GM12878 (cell line): ENCODE measurements at regions not wholly inside any gene's neighbourhood (a gene's known extent, or its start where the extent isn't known, plus 50 kb on each side); places are given as distances from the start of the nearest gene placed in this dataset.

Experiments
- ATAC-seq: fragments of 200-7000 bp; cut with Tn5 transposase; 3 replicates; pipeline ENCODE4 v1.9.1; 2020; ENCODE audit warnings: mild to moderate bottlenecking, moderate library complexity
- BruUV-seq: library from RNA; stranded (reverse); fragments of 400-500 nt; replicated peaks from 2 replicates; lab custom pipeline; 2021; lab: Mats Ljungman, UMichigan
- CTCF ChIA-PET: fragments of 300-600 bp; sonication (Branson Sonifier 250); formaldehyde crosslinking; extraction: SDS; loops from one replicate; lab custom pipeline; 2021; ENCODE audit warnings: inconsistent platforms; lab: Yijun Ruan, JAX
- POLR2A ChIA-PET: fragments of 350-600 bp; formaldehyde crosslinking; extraction: SDS; loops from one replicate; lab custom pipeline; 2021; ENCODE audit warnings: inconsistent platforms; lab: Charles Lee
- RAD21 ChIA-PET: fragments of 300-600 bp; sonication (Branson Sonifier 250); formaldehyde crosslinking; loops from one replicate; lab custom pipeline; 2023; ENCODE audit warnings: antibody characterized with exemption; ENCODE audit not compliant: unreplicated experiment; lab: Charles Lee
- SMC1A ChIA-PET: fragments of 300-600 bp; sonication (Branson Sonifier 250); formaldehyde crosslinking; loops from one replicate; lab custom pipeline; 2023; ENCODE audit not compliant: unreplicated experiment, uncharacterized antibody; lab: Charles Lee
- DNase-seq: peaks from one replicate; pipeline ENCODE4 v3.0.0-alpha.2; 2011; ENCODE audit warnings: low read depth, low spot score
- FAIRE-seq: peaks from 3 replicates; lab custom pipeline; 2011; peaks lifted over from hg19 to GRCh38; lab: Jason Lieb, UNC
- H2AFZ ChIP-seq: 2 replicates; pipeline ENCODE4 v1.6.0; 2011; ENCODE audit warnings: low read depth, low read length, control low read depth; ENCODE audit not compliant: control insufficient read depth
- H3K27ac ChIP-seq: 2 replicates; pipeline ENCODE4 v1.5.1; 2011; ENCODE audit warnings: control low read depth; ENCODE audit not compliant: control insufficient read depth, insufficient read depth
- H3K27me3 ChIP-seq, 2 experiments: replicated peaks in 1 of 2; 2 replicates each; pipeline versions ENCODE4 v1.6.0 to v1.6.1; 2011; ENCODE audit warnings: low read length in 1 of 2; ENCODE audit not compliant: control insufficient read depth in 2 of 2, insufficient read depth in 2 of 2
- H3K36me3 ChIP-seq, 2 experiments: 2 replicates each; pipeline ENCODE4 v1.5.1; 2011; ENCODE audit warnings: low read length in 1 of 2; ENCODE audit not compliant: control insufficient read depth in 2 of 2, insufficient read depth in 2 of 2
- H3K4me1 ChIP-seq: 2 replicates; pipeline ENCODE4 v1.6.1; 2011; ENCODE audit warnings: mild to moderate bottlenecking, low read length, moderate library complexity, mixed read lengths; ENCODE audit not compliant: control insufficient read depth, insufficient read depth
- H3K4me2 ChIP-seq: 2 replicates; pipeline ENCODE4 v1.6.0; 2011; ENCODE audit warnings: control low read depth; ENCODE audit not compliant: control insufficient read depth, insufficient read depth
- H3K4me3 ChIP-seq: fragments of 200-600 bp; sonication (generic); 2 replicates; pipeline ENCODE4 v1.5.1; 2016
- H3K79me2 ChIP-seq: 2 replicates; pipeline ENCODE4 v1.6.0; 2011; ENCODE audit warnings: low read length; ENCODE audit not compliant: control insufficient read depth, insufficient read depth
- H3K9ac ChIP-seq: 2 replicates; pipeline ENCODE4 v1.8.0; 2011; ENCODE audit warnings: low read length, control low read depth, mixed read lengths; ENCODE audit not compliant: control insufficient read depth, insufficient read depth
- H3K9me3 ChIP-seq: replicated peaks from 3 replicates; pipeline ENCODE4 v1.5.1; 2011; ENCODE audit warnings: mild to moderate bottlenecking, low read length; ENCODE audit not compliant: control insufficient read depth, insufficient read depth
- H4K20me1 ChIP-seq: 2 replicates; pipeline ENCODE4 v1.6.0; 2011; ENCODE audit not compliant: control insufficient read depth, insufficient read depth
- CBX3 ChIP-seq: fragments of 200-600 bp; sonication (generic); IDR thresholded peaks from 2 replicates; pipeline ENCODE4 v1.6.1; 2016; ENCODE audit warnings: low read depth, borderline replicate concordance
- ETV6 ChIP-seq, 2 experiments: fragments of 450-650 bp in 1 of 2; IDR thresholded peaks in 1 of 2; conservative IDR thresholded peaks in 1 of 2; 2 replicates each; pipeline ENCODE4 v1.6.1; 2014; ENCODE audit warnings: antibody characterized with exemption in 1 of 2, borderline replicate concordance in 1 of 2, low read depth in 1 of 2, mild to moderate bottlenecking in 1 of 2, moderate library complexity in 1 of 2
- HCFC1 ChIP-seq: fragments of 150-350 bp; IDR thresholded peaks from 2 replicates; pipeline ENCODE4 v1.6.1; 2014; ENCODE audit warnings: low read length
- HDAC2 ChIP-seq: fragments of 200-600 bp; sonication (generic); IDR thresholded peaks from 2 replicates; pipeline ENCODE4 v1.6.1; 2017
- PML ChIP-seq: IDR thresholded peaks from 2 replicates; pipeline ENCODE4 v1.6.1; 2012; ENCODE audit warnings: low read length, inconsistent platforms
- RCOR1 ChIP-seq: conservative IDR thresholded peaks from 2 replicates; pipeline ENCODE4 v1.6.1; 2012; ENCODE audit warnings: low read depth, low read length, improper control_type of control experiment
- SMARCA5 ChIP-seq: fragments of 450-650 bp; IDR thresholded peaks from 2 replicates; pipeline ENCODE4 v1.6.1; 2017; ENCODE audit warnings: mild to moderate bottlenecking
- ZBED1 ChIP-seq: IDR thresholded peaks from 2 replicates; pipeline ENCODE4 v1.6.1; 2016; ENCODE audit warnings: borderline replicate concordance
- WGBS: methylation state at CpG from one replicate; pipeline ENCODE4 v1.1.6; 2016; ENCODE audit warnings: low lambda C conversion rate; ENCODE audit not compliant: insufficient replicate concordance, insufficient coverage; ENCODE audit errors: missing lambda C conversion rate; 5-methylcytosine and 5-hydroxymethylcytosine counted together
- in situ Hi-C: fragments of 300-500 bp; cut with MboI; formaldehyde crosslinking; loops from 9 replicates; pipeline ENCODE4 v1.14.3; 2018; ENCODE audit warnings: mixed read lengths
- intact Hi-C: fragments of 100-400 bp; cut with micrococcal nuclease; formaldehyde crosslinking; loops from one replicate; pipeline ENCODE4 v1.14.2; 2022; ENCODE audit not compliant: unreplicated experiment
- TF ChIP-seq, protein P1 (sequence below): fragments of 450-650 bp; formaldehyde crosslinking; IDR thresholded peaks from 2 replicates; pipeline ENCODE4 v1.5.0; 2022; ENCODE audit warnings: mild to moderate bottlenecking, missing genetic modification characterization
- TF ChIP-seq, protein P2 (sequence below): fragments of 450-650 bp; IDR thresholded peaks from 2 replicates; pipeline ENCODE4 v1.6.1; 2017; ENCODE audit warnings: mild to moderate bottlenecking

DNA sequence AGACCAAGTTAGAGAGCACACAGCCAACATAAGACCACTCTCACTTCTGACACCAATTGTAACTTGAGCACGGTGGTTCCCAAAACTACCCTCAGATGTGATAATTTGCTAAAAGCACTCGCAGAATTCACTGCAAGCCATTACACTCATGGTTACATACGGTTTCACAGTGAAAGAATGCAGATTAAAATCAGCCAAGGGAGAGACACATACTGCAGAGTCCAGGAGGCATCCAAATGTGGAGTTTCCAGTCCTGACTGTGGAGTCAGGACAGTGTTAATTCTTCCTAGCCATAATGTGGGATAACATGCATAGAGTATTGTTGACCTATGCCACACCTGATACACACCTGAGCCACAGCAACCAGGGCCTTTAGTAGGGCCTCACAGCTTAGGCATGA, 956.4 kb downstream of the NTRK3 start:
- H3K9ac ChIP-seq = no peak overlapping the region
- CTCF ChIA-PET = no interaction called here
- intact Hi-C loops = no loop called here

More for the DNA sequence above, 956.4 kb downstream of the NTRK3 start:
- no peaks in the 10 kb centered on the region for H3K36me3 ChIP-seq
- H3K4me1 ChIP-seq = no peaks in the 10 kb centered on the region
- H3K4me2 ChIP-seq = no peak overlapping the region
- H3K4me3 ChIP-seq = no peak overlapping the region
- no TSS peak for BruUV-seq
- ChIA-PET POLR2A (no interaction called here), RAD21 (no interaction called here), SMC1A (no interaction called here)
- no peaks in the 10 kb centered on the region for H3K79me2 ChIP-seq
- 26% methylated on average over 3 of the region's 3 CpGs for WGBS
- ATAC-seq = no peak
- no peak for DNase-seq
- H3K27ac ChIP-seq = no peak overlapping the region
- H3K9me3 ChIP-seq = no peaks in the 10 kb centered on the region
- no peak overlapping the region for H2AFZ ChIP-seq
- no peaks in the 10 kb centered on the region for H4K20me1 ChIP-seq
- H3K27me3 ChIP-seq = no peaks in the 10 kb centered on the region
- TF ChIP-seq, protein P1, sequence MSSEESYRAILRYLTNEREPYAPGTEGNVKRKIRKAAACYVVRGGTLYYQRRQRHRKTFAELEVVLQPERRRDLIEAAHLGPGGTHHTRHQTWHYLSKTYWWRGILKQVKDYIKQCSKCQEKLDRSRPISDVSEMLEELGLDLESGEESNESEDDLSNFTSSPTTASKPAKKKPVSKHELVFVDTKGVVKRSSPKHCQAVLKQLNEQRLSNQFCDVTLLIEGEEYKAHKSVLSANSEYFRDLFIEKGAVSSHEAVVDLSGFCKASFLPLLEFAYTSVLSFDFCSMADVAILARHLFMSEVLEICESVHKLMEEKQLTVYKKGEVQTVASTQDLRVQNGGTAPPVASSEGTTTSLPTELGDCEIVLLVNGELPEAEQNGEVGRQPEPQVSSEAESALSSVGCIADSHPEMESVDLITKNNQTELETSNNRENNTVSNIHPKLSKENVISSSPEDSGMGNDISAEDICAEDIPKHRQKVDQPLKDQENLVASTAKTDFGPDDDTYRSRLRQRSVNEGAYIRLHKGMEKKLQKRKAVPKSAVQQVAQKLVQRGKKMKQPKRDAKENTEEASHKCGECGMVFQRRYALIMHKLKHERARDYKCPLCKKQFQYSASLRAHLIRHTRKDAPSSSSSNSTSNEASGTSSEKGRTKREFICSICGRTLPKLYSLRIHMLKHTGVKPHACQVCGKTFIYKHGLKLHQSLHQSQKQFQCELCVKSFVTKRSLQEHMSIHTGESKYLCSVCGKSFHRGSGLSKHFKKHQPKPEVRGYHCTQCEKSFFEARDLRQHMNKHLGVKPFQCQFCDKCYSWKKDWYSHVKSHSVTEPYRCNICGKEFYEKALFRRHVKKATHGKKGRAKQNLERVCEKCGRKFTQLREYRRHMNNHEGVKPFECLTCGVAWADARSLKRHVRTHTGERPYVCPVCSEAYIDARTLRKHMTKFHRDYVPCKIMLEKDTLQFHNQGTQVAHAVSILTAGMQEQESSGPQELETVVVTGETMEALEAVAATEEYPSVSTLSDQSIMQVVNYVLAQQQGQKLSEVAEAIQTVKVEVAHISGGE = no peak
- no peak for TF ChIP-seq ZBED1
- no peak for TF ChIP-seq SMARCA5
- TF ChIP-seq RCOR1 = no peak
- TF ChIP-seq, protein P2, sequence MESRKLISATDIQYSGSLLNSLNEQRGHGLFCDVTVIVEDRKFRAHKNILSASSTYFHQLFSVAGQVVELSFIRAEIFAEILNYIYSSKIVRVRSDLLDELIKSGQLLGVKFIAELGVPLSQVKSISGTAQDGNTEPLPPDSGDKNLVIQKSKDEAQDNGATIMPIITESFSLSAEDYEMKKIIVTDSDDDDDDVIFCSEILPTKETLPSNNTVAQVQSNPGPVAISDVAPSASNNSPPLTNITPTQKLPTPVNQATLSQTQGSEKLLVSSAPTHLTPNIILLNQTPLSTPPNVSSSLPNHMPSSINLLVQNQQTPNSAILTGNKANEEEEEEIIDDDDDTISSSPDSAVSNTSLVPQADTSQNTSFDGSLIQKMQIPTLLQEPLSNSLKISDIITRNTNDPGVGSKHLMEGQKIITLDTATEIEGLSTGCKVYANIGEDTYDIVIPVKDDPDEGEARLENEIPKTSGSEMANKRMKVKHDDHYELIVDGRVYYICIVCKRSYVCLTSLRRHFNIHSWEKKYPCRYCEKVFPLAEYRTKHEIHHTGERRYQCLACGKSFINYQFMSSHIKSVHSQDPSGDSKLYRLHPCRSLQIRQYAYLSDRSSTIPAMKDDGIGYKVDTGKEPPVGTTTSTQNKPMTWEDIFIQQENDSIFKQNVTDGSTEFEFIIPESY = no peak
- TF ChIP-seq ETV6 (conservative IDR thresholded peaks at IDR 0.05 in 1 of 2, IDR thresholded peaks at IDR 0.05 in 1 of 2; ENCODE audit: borderline replicate concordance in 1 of 2, low read depth in 1 of 2) = no peak
- no peak for TF ChIP-seq PML
- no peak for TF ChIP-seq CBX3
- TF ChIP-seq HDAC2 = no peak
- no peak for TF ChIP-seq HCFC1
- no peak for FAIRE-seq
- in situ Hi-C loops = no loop called here
